HEK293 (cell line): ENCODE measurements at regions not wholly inside any gene's neighbourhood (a gene's known extent, or its start where the extent isn't known, plus 50 kb on each side); places are given as distances from the start of the nearest gene placed in this dataset.
A peak's percentile ranks its signal among the peaks of the same experiment; 100 is the strongest.

Experiments used
- CTCF ChIA-PET: fragments of 350-600 bp; formaldehyde crosslinking; extraction: SDS; loops from one replicate; lab custom pipeline; 2021; ENCODE audit warnings: antibody characterized with exemption; lab: Yijun Ruan, JAX
- POLR2A ChIA-PET: fragments of 300-600 bp; formaldehyde crosslinking; extraction: SDS; loops from one replicate; lab custom pipeline; 2020; ENCODE audit warnings: antibody characterized with exemption, inconsistent platforms; lab: Yijun Ruan, JAX
- H3K27ac ChIP-seq: fragments of 200-500 bp; sonication (Bioruptor generic); 2 replicates; pipeline ENCODE4 v1.5.1; 2014; ENCODE audit warnings: low read depth, low read length, control low read depth, inconsistent platforms; ENCODE audit errors: extremely low read depth
- H3K36me3 ChIP-seq, 2 experiments: fragments of 200-500 bp in 1 of 2; sonication (Bioruptor generic) in 1 of 2; 1 replicate in 1 of 2; 2 replicates in 1 of 2; pipeline ENCODE4 v1.5.1; 2014 to 2017; ENCODE audit warnings: inconsistent platforms in 2 of 2, low read length in 2 of 2; ENCODE audit not compliant: control insufficient read depth in 2 of 2, insufficient read depth in 1 of 2
- H3K4me1 ChIP-seq: fragments of 200-500 bp; sonication (Bioruptor generic); 2 replicates; pipeline ENCODE4 v1.5.1; 2014; ENCODE audit warnings: mild to moderate bottlenecking, low read length, inconsistent platforms; ENCODE audit not compliant: control insufficient read depth, insufficient read depth
- H3K4me3 ChIP-seq: 2 replicates; pipeline ENCODE4 v1.5.1; 2011; ENCODE audit warnings: low read depth, mild to moderate bottlenecking, control low read depth, low read length, moderate library complexity
- H3K9me3 ChIP-seq: fragments of 200-500 bp; sonication (Bioruptor generic); 2 replicates; pipeline ENCODE4 v1.5.1; 2014; ENCODE audit warnings: low read depth, low read length, inconsistent platforms; ENCODE audit not compliant: control insufficient read depth, insufficient read depth
- BCL11B ChIP-seq: fragments of 450-650 bp; formaldehyde crosslinking; IDR thresholded peaks from 2 replicates; pipeline ENCODE4 v1.5.1; 2016; ENCODE audit warnings: low read depth, missing biosample characterization, missing genetic modification characterization
- HOXD13 ChIP-seq: sonication (generic); formaldehyde crosslinking; IDR thresholded peaks from 2 replicates; pipeline ENCODE4 v1.8.0; 2022; ENCODE audit warnings: missing genetic modification reagents, borderline replicate concordance
- MEIS1 ChIP-seq: sonication (generic); formaldehyde crosslinking; IDR thresholded peaks from 2 replicates; pipeline ENCODE4 v1.8.1; 2022; ENCODE audit warnings: missing genetic modification reagents, mild to moderate bottlenecking, borderline replicate concordance
- SP7 ChIP-seq: fragments of 450-650 bp; formaldehyde crosslinking; IDR thresholded peaks from 2 replicates; pipeline ENCODE4 v1.5.1; 2016; ENCODE audit warnings: missing biosample characterization, missing genetic modification characterization
- WT1 ChIP-seq: fragments of 450-650 bp; formaldehyde crosslinking; IDR thresholded peaks from 2 replicates; pipeline ENCODE4 v1.5.1; 2016; ENCODE audit warnings: missing biosample characterization, missing genetic modification characterization
- YY1 ChIP-seq: fragments of 450-650 bp; formaldehyde crosslinking; IDR thresholded peaks from 2 replicates; pipeline ENCODE4 v1.5.1; 2018; ENCODE audit warnings: missing biosample characterization, missing genetic modification characterization
- ZBTB17 ChIP-seq: fragments of 450-650 bp; formaldehyde crosslinking; IDR thresholded peaks from 2 replicates; pipeline ENCODE4 v1.5.1; 2016; ENCODE audit warnings: missing biosample characterization, missing genetic modification characterization
- ZBTB20 ChIP-seq: fragments of 450-650 bp; formaldehyde crosslinking; IDR thresholded peaks from 2 replicates; pipeline ENCODE4 v1.5.1; 2016; ENCODE audit warnings: missing biosample characterization, missing genetic modification characterization
- ZFP37 ChIP-seq: fragments of 450-650 bp; formaldehyde crosslinking; IDR thresholded peaks from 2 replicates; pipeline ENCODE4 v1.5.1; 2016; ENCODE audit warnings: missing biosample characterization, missing genetic modification characterization
- ZNF114 ChIP-seq: fragments of 450-650 bp; formaldehyde crosslinking; IDR thresholded peaks from 2 replicates; pipeline ENCODE4 v1.5.0; 2017; ENCODE audit warnings: missing biosample characterization, missing genetic modification characterization
- ZNF169 ChIP-seq: fragments of 450-650 bp; formaldehyde crosslinking; IDR thresholded peaks from 2 replicates; pipeline ENCODE4 v1.5.1; 2016; ENCODE audit warnings: missing biosample characterization, missing genetic modification characterization
- ZNF221 ChIP-seq: fragments of 450-650 bp; formaldehyde crosslinking; IDR thresholded peaks from 2 replicates; pipeline ENCODE4 v1.5.1; 2017; ENCODE audit warnings: missing biosample characterization, missing genetic modification characterization, borderline replicate concordance
- ZNF266 ChIP-seq: fragments of 450-650 bp; formaldehyde crosslinking; IDR thresholded peaks from 2 replicates; pipeline ENCODE4 v1.5.1; 2016; ENCODE audit warnings: missing biosample characterization, missing genetic modification characterization, low read depth
- ZNF37A ChIP-seq: fragments of 450-650 bp; IDR thresholded peaks from 2 replicates; pipeline ENCODE4 v1.5.1; 2018; ENCODE audit warnings: missing biosample characterization, missing genetic modification characterization
- ZNF473 ChIP-seq: fragments of 450-650 bp; formaldehyde crosslinking; IDR thresholded peaks from 2 replicates; pipeline ENCODE4 v1.5.1; 2017; ENCODE audit warnings: missing biosample characterization, missing genetic modification characterization
- ZNF549 ChIP-seq: fragments of 450-650 bp; IDR thresholded peaks from 2 replicates; pipeline ENCODE4 v1.5.1; 2018; ENCODE audit warnings: missing biosample characterization, missing genetic modification characterization, mild to moderate bottlenecking, inconsistent platforms, moderate library complexity
- ZNF623 ChIP-seq: fragments of 450-650 bp; formaldehyde crosslinking; IDR thresholded peaks from 2 replicates; pipeline ENCODE4 v1.5.1; 2016; ENCODE audit warnings: missing biosample characterization, missing genetic modification characterization
- ZNF747 ChIP-seq: fragments of 450-650 bp; formaldehyde crosslinking; IDR thresholded peaks from 2 replicates; pipeline ENCODE4 v1.5.1; 2016; ENCODE audit warnings: missing biosample characterization, missing genetic modification characterization
- ZNF837 ChIP-seq: fragments of 450-650 bp; formaldehyde crosslinking; IDR thresholded peaks from 2 replicates; pipeline ENCODE4 v1.5.1; 2016; ENCODE audit warnings: missing biosample characterization, missing genetic modification characterization
- ZNF843 ChIP-seq: fragments of 450-650 bp; formaldehyde crosslinking; IDR thresholded peaks from 2 replicates; pipeline ENCODE4 v1.5.1; 2016; ENCODE audit warnings: missing biosample characterization, missing genetic modification characterization
- TF ChIP-seq, protein P1 (sequence below): fragments of 450-650 bp; formaldehyde crosslinking; IDR thresholded peaks from 2 replicates; pipeline ENCODE4 v1.5.1; 2016; ENCODE audit warnings: missing biosample characterization, missing genetic modification characterization
- TF ChIP-seq, protein P2 (sequence below): IDR thresholded peaks from 2 replicates; pipeline ENCODE4 v1.6.1; 2011; ENCODE audit warnings: mild to moderate bottlenecking, low read depth, low read length, borderline replicate concordance
- TF ChIP-seq, protein P3 (sequence below): fragments of 450-650 bp; formaldehyde crosslinking; IDR thresholded peaks from 2 replicates; pipeline ENCODE4 v1.5.1; 2017; ENCODE audit warnings: missing biosample characterization, mild to moderate bottlenecking, missing genetic modification characterization, moderate library complexity
- TF ChIP-seq, protein P4 (sequence below): fragments of 450-650 bp; formaldehyde crosslinking; IDR thresholded peaks from 2 replicates; pipeline ENCODE4 v1.5.1; 2016; ENCODE audit warnings: missing biosample characterization, missing genetic modification characterization
- TF ChIP-seq, protein P5 (sequence below): fragments of 450-650 bp; formaldehyde crosslinking; IDR thresholded peaks from 2 replicates; pipeline ENCODE4 v1.5.1; 2016; ENCODE audit warnings: missing biosample characterization, missing genetic modification characterization, borderline replicate concordance

DNA sequence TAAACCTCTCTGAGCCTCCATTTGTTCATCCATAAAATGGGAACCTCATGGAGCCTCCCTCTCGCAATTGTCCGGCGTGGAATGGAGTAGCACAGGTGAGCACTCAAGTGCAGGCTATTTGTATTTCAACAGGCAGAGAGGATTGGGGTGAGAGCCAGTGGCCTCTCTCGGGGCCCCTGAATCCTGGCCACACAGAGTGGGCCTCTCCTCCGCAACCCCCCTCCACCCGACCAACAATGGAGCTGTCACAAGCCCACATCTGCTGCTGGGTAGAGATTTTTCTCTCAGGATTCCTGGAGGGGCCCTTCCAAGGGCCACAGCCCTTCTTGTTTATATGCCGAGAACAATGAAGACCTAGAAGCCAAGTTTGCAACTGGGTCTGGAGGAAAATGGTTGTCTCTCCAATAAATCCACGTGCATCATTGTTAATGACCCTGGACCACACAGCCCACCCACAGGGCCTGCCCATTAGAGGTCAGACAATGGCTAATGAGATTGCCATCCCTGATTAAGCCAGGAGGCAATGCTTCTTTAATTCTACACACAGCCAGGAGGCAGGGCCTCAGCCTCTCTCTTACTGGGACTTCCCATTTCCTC lies 233.0 kb downstream of the ANKRD60 start:
- ChIA-PET POLR2A (no interaction called here), CTCF (no interaction called here)
- no peaks in the 10 kb centered on the region for H3K9me3 ChIP-seq
- no peak overlapping the region for H3K4me3 ChIP-seq
- no peak overlapping the region for H3K27ac ChIP-seq
- no peaks in the 10 kb centered on the region for H3K36me3 ChIP-seq
- TF ChIP-seq ZBTB20 (tag by site-specific recombination) (no peak), ZNF549 (tag by site-specific recombination) (no peak), ZNF843 (tag by site-specific recombination) (no peak), ZNF221 (tag by site-specific recombination) (no peak), MEIS1 (CRISPR knock-in tag) (no peak), ZNF37A (tag by site-specific recombination) (no peak), ZNF837 (tag by site-specific recombination) (no peak), BCL11B (tag by site-specific recombination) (no peak), ZBTB17 (tag by site-specific recombination) (no peak), ZNF169 (tag by site-specific recombination) (no peak), ZNF623 (tag by site-specific recombination) (no peak), ZNF114 (tag by site-specific recombination) (no peak), YY1 (tag by site-specific recombination) (no peak), ZNF747 (tag by site-specific recombination) (no peak), HOXD13 (CRISPR knock-in tag) (no peak)
- TF ChIP-seq, protein P1, sequence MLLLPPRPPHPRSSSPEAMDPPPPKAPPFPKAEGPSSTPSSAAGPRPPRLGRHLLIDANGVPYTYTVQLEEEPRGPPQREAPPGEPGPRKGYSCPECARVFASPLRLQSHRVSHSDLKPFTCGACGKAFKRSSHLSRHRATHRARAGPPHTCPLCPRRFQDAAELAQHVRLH (tag by site-specific recombination), result no peak
- TF ChIP-seq, protein P2, sequence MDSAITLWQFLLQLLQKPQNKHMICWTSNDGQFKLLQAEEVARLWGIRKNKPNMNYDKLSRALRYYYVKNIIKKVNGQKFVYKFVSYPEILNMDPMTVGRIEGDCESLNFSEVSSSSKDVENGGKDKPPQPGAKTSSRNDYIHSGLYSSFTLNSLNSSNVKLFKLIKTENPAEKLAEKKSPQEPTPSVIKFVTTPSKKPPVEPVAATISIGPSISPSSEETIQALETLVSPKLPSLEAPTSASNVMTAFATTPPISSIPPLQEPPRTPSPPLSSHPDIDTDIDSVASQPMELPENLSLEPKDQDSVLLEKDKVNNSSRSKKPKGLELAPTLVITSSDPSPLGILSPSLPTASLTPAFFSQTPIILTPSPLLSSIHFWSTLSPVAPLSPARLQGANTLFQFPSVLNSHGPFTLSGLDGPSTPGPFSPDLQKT, result no peak
- TF ChIP-seq, protein P3, sequence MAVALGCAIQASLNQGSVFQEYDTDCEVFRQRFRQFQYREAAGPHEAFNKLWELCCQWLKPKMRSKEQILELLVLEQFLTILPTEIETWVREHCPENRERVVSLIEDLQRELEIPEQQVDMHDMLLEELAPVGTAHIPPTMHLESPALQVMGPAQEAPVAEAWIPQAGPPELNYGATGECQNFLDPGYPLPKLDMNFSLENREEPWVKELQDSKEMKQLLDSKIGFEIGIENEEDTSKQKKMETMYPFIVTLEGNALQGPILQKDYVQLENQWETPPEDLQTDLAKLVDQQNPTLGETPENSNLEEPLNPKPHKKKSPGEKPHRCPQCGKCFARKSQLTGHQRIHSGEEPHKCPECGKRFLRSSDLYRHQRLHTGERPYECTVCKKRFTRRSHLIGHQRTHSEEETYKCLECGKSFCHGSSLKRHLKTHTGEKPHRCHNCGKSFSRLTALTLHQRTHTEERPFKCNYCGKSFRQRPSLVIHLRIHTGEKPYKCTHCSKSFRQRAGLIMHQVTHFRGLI (tag by site-specific recombination), result no peak
- TF ChIP-seq, protein P4, sequence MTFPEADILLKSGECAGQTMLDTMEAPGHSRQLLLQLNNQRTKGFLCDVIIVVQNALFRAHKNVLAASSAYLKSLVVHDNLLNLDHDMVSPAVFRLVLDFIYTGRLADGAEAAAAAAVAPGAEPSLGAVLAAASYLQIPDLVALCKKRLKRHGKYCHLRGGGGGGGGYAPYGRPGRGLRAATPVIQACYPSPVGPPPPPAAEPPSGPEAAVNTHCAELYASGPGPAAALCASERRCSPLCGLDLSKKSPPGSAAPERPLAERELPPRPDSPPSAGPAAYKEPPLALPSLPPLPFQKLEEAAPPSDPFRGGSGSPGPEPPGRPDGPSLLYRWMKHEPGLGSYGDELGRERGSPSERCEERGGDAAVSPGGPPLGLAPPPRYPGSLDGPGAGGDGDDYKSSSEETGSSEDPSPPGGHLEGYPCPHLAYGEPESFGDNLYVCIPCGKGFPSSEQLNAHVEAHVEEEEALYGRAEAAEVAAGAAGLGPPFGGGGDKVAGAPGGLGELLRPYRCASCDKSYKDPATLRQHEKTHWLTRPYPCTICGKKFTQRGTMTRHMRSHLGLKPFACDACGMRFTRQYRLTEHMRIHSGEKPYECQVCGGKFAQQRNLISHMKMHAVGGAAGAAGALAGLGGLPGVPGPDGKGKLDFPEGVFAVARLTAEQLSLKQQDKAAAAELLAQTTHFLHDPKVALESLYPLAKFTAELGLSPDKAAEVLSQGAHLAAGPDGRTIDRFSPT, result no peak
- peaks cover 3% of the 10 kb centered on the region; the same call in 1 of the 2 replicates for H3K4me1 ChIP-seq

DNA sequence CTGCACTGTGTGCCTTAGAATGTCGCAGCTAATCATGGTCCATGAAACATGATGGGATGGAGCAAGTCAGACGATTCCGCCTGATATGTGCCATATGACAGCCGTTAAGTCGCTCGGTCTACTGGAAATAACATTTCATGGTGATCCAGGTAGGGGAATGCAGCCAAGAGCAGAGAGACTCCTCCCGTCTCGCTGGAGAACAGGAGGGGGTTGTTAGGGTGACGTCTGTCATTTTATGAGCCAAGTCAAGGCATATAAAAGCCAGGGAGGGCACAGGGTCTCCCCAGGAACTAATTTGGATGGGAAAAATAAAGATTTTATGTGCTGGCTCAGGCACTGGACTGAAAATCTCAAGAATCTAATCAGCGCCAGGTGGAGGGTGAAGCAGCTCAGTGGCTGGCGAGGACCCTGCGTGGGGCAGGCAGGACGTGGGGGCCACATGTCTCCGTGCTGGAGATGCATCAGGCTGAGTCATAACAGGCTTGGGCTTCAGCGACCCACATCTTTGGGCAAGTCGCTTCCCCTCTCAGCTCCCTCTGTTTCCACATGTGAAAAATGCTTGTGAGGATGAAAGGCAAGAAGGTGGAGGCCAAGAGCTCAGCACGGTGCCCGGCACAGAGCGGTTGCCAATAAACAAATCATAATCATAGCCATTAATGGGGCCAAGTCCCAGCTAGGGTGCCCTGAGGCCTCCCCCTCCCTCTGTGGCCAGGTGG lies 234.6 kb downstream of the ANKRD60 start:
- Histone ChIP-seq H3K9me3 (no peaks in the 10 kb centered on the region), H3K36me3 (no peaks in the 10 kb centered on the region), H3K4me1 (peaks cover 3% of the 10 kb centered on the region; the same call in 1 of the 2 replicates), H3K27ac (no peak overlapping the region), H3K4me3 (no peak overlapping the region)
- CTCF ChIA-PET, result no interaction called here
- POLR2A ChIA-PET, result no interaction called here
- TF ChIP-seq WT1 (tag by site-specific recombination) (no peak), ZBTB20 (tag by site-specific recombination) (no peak), ZNF549 (tag by site-specific recombination) (no peak), ZBTB17 (tag by site-specific recombination) (peak; percentile 30; the same call in 1 of the 2 replicates), ZNF266 (tag by site-specific recombination) (no peak), ZFP37 (tag by site-specific recombination) (no peak), ZNF473 (tag by site-specific recombination) (no peak), SP7 (tag by site-specific recombination) (no peak)
- TF ChIP-seq, protein P5, sequence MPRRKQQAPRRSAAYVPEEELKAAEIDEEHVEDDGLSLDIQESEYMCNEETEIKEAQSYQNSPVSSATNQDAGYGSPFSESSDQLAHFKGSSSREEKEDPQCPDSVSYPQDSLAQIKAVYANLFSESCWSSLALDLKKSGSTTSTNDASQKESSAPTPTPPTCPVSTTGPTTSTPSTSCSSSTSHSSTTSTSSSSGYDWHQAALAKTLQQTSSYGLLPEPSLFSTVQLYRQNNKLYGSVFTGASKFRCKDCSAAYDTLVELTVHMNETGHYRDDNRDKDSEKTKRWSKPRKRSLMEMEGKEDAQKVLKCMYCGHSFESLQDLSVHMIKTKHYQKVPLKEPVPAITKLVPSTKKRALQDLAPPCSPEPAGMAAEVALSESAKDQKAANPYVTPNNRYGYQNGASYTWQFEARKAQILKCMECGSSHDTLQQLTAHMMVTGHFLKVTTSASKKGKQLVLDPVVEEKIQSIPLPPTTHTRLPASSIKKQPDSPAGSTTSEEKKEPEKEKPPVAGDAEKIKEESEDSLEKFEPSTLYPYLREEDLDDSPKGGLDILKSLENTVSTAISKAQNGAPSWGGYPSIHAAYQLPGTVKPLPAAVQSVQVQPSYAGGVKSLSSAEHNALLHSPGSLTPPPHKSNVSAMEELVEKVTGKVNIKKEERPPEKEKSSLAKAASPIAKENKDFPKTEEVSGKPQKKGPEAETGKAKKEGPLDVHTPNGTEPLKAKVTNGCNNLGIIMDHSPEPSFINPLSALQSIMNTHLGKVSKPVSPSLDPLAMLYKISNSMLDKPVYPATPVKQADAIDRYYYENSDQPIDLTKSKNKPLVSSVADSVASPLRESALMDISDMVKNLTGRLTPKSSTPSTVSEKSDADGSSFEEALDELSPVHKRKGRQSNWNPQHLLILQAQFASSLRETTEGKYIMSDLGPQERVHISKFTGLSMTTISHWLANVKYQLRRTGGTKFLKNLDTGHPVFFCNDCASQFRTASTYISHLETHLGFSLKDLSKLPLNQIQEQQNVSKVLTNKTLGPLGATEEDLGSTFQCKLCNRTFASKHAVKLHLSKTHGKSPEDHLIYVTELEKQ (tag by site-specific recombination), result no peak
